A549 (cell line): ENCODE measurements at regions not wholly inside any gene's neighbourhood (a gene's known extent, or its start where the extent isn't known, plus 50 kb on each side); places are given as distances from the start of the nearest gene placed in this dataset.

Source experiments
- GATA3 ChIP-seq: IDR thresholded peaks from 2 replicates; pipeline ENCODE4 v1.6.1; 2012; ENCODE audit warnings: borderline replicate concordance
- HOXB5 ChIP-seq: fragments of 250-450 bp; sonication (Bioruptor Pico); IDR thresholded peaks from 2 replicates; pipeline ENCODE4 v1.5.0; 2020; ENCODE audit warnings: mild to moderate bottlenecking, moderate library complexity
- JUN ChIP-seq, 2 experiments: fragments of >200 bp; sonication (Bioruptor Twin); formaldehyde crosslinking; IDR thresholded peaks; 2 replicates in 1 of 2; 3 replicates in 1 of 2; pipeline ENCODE4 v1.6.1; 2016 to 2017
- MAZ ChIP-seq: fragments of 150-350 bp; IDR thresholded peaks from 2 replicates; pipeline ENCODE4 v1.6.1; 2014; ENCODE audit warnings: antibody characterized with exemption, low read depth, low read length, borderline replicate concordance
- MYC ChIP-seq: IDR thresholded peaks from 2 replicates; pipeline ENCODE4 v1.6.1; 2012; ENCODE audit warnings: mild to moderate bottlenecking, inconsistent platforms, low read length, improper control_type of control experiment, borderline replicate concordance
- PBX3 ChIP-seq: IDR thresholded peaks from 2 replicates; pipeline ENCODE4 v1.6.1; 2012
- POLR2A ChIP-seq: IDR thresholded peaks from 2 replicates; pipeline ENCODE4 v1.6.1; 2012; ENCODE audit warnings: mild to moderate bottlenecking, low read length
- RCOR1 ChIP-seq: fragments of 150-350 bp; IDR thresholded peaks from 2 replicates; pipeline ENCODE4 v1.6.1; 2014; ENCODE audit warnings: antibody characterized with exemption, low read length, low read depth
- TF ChIP-seq, protein P1 (sequence below): fragments of >200 bp; sonication (Bioruptor Twin); formaldehyde crosslinking; IDR thresholded peaks from 3 replicates; pipeline ENCODE4 v1.5.1; 2016
- TF ChIP-seq, protein P2 (sequence below): fragments of 200-600 bp; sonication (generic); IDR thresholded peaks from 2 replicates; pipeline ENCODE4 v1.6.1; 2016; ENCODE audit warnings: antibody characterized with exemption, mild to moderate bottlenecking, moderate library complexity

- no peak for TF ChIP-seq RCOR1
- TF ChIP-seq, protein P1, sequence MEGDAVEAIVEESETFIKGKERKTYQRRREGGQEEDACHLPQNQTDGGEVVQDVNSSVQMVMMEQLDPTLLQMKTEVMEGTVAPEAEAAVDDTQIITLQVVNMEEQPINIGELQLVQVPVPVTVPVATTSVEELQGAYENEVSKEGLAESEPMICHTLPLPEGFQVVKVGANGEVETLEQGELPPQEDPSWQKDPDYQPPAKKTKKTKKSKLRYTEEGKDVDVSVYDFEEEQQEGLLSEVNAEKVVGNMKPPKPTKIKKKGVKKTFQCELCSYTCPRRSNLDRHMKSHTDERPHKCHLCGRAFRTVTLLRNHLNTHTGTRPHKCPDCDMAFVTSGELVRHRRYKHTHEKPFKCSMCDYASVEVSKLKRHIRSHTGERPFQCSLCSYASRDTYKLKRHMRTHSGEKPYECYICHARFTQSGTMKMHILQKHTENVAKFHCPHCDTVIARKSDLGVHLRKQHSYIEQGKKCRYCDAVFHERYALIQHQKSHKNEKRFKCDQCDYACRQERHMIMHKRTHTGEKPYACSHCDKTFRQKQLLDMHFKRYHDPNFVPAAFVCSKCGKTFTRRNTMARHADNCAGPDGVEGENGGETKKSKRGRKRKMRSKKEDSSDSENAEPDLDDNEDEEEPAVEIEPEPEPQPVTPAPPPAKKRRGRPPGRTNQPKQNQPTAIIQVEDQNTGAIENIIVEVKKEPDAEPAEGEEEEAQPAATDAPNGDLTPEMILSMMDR = no peak
- TF ChIP-seq, protein P2, sequence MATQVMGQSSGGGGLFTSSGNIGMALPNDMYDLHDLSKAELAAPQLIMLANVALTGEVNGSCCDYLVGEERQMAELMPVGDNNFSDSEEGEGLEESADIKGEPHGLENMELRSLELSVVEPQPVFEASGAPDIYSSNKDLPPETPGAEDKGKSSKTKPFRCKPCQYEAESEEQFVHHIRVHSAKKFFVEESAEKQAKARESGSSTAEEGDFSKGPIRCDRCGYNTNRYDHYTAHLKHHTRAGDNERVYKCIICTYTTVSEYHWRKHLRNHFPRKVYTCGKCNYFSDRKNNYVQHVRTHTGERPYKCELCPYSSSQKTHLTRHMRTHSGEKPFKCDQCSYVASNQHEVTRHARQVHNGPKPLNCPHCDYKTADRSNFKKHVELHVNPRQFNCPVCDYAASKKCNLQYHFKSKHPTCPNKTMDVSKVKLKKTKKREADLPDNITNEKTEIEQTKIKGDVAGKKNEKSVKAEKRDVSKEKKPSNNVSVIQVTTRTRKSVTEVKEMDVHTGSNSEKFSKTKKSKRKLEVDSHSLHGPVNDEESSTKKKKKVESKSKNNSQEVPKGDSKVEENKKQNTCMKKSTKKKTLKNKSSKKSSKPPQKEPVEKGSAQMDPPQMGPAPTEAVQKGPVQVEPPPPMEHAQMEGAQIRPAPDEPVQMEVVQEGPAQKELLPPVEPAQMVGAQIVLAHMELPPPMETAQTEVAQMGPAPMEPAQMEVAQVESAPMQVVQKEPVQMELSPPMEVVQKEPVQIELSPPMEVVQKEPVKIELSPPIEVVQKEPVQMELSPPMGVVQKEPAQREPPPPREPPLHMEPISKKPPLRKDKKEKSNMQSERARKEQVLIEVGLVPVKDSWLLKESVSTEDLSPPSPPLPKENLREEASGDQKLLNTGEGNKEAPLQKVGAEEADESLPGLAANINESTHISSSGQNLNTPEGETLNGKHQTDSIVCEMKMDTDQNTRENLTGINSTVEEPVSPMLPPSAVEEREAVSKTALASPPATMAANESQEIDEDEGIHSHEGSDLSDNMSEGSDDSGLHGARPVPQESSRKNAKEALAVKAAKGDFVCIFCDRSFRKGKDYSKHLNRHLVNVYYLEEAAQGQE = no peak
- TF ChIP-seq PBX3 = no peak
- no peak for TF ChIP-seq MAZ
- TF ChIP-seq MYC = no peak
- TF ChIP-seq HOXB5 (CRISPR knock-in tag) = no peak
- TF ChIP-seq GATA3 = no peak
- no peak for TF ChIP-seq JUN (IDR thresholded peaks at IDR 0.05)
- TF ChIP-seq POLR2A = no peak
Measured at GRCh38 chr5:93267736-93268135, 313.3 kb downstream of the NR2F1-AS1 start.
